Fibroblast of lung (primary cell): ENCODE measurements at regions not wholly inside any gene's neighbourhood (a gene's known extent, or its start where the extent isn't known, plus 50 kb on each side); places are given as distances from the start of the nearest gene placed in this dataset.

Experiments
- DNase-seq, 2 donors: peaks; one replicate each; pipeline versions ENCODE4 v3.0.0 to v3.0.0-alpha.2; 2010; ENCODE audit warnings: low read depth in 2 of 2
- H2AFZ ChIP-seq: 2 replicates; pipeline ENCODE4 v1.5.1; 2012; ENCODE audit warnings: low read length, control low read depth, inconsistent platforms
- H3K27ac ChIP-seq: 2 replicates; pipeline ENCODE4 v1.5.1; 2011; ENCODE audit warnings: low read length, control low read depth; ENCODE audit not compliant: insufficient read depth
- H3K27me3 ChIP-seq: 2 replicates; pipeline ENCODE4 v1.5.1; 2011; ENCODE audit warnings: mild to moderate bottlenecking, low read length; ENCODE audit not compliant: control insufficient read depth, insufficient read depth
- H3K36me3 ChIP-seq: 2 replicates; pipeline ENCODE4 v1.5.1; 2011; ENCODE audit warnings: low read length; ENCODE audit not compliant: control insufficient read depth, insufficient read depth
- H3K4me1 ChIP-seq: 2 replicates; pipeline ENCODE4 v1.5.1; 2011; ENCODE audit warnings: low read length; ENCODE audit not compliant: control insufficient read depth, insufficient read depth; ENCODE audit errors: extremely low read depth
- H3K4me2 ChIP-seq: 2 replicates; pipeline ENCODE4 v1.5.1; 2011; ENCODE audit warnings: low read length, control low read depth; ENCODE audit not compliant: insufficient read depth; ENCODE audit errors: extremely low read depth
- H3K4me3 ChIP-seq, 4 experiments: fragments of 200-600 bp in 1 of 4; sonication (generic) in 1 of 4; replicated peaks in 1 of 4; 2 replicates each; pipeline ENCODE4 v1.5.1; 2011 to 2016; ENCODE audit warnings: low read length in 4 of 4, low read depth in 3 of 4, mild to moderate bottlenecking in 3 of 4, control low read depth in 2 of 4, inconsistent platforms in 1 of 4, mixed read lengths in 1 of 4; ENCODE audit not compliant: insufficient read depth in 1 of 4; ENCODE audit errors: control extremely low read depth in 1 of 4
- H3K79me2 ChIP-seq: 2 replicates; pipeline ENCODE4 v1.5.1; 2012; ENCODE audit warnings: mild to moderate bottlenecking, low read length, inconsistent platforms; ENCODE audit not compliant: control insufficient read depth, insufficient read depth
- H3K9ac ChIP-seq: 2 replicates; pipeline ENCODE4 v1.5.1; 2011; ENCODE audit warnings: mild to moderate bottlenecking, low read length, control low read depth; ENCODE audit not compliant: insufficient read depth
- H3K9me3 ChIP-seq: 2 replicates; pipeline ENCODE4 v1.5.1; 2012; ENCODE audit warnings: low read depth, low read length; ENCODE audit not compliant: control insufficient read depth, insufficient read depth
- H4K20me1 ChIP-seq: 2 replicates; pipeline ENCODE4 v1.5.1; 2011; ENCODE audit warnings: low read length; ENCODE audit not compliant: control insufficient read depth, insufficient read depth; ENCODE audit errors: extremely low read depth
- EZH2 ChIP-seq: IDR thresholded peaks from 2 replicates; pipeline ENCODE4 v1.5.1; 2012; ENCODE audit warnings: low read length, control low read depth, mild to moderate bottlenecking; ENCODE audit errors: missing control alignments
- TF ChIP-seq, protein P1 (sequence below), 2 donors: IDR thresholded peaks in 1 of 2; conservative IDR thresholded peaks in 1 of 2; 1 replicate in 1 of 2; 2 replicates in 1 of 2; pipeline ENCODE4 v1.5.1; 2011 to 2012; ENCODE audit warnings: low read length in 2 of 2, control low read depth in 1 of 2, inconsistent platforms in 1 of 2, low read depth in 1 of 2, mild to moderate bottlenecking in 1 of 2

- DNase-seq = no peak
- Histone ChIP-seq H3K4me2 (no peak overlapping the region), H3K9ac (no peak overlapping the region), H2AFZ (no peak overlapping the region), H3K36me3 (no peaks in the 10 kb centered on the region), H3K27me3 (no peaks in the 10 kb centered on the region), H3K4me1 (no peaks in the 10 kb centered on the region), H3K27ac (no peak overlapping the region), H3K9me3 (no peaks in the 10 kb centered on the region), H3K4me3 (no peak overlapping the region), H3K79me2 (no peaks in the 10 kb centered on the region), H4K20me1 (no peaks in the 10 kb centered on the region)
- no peak for TF ChIP-seq EZH2
- TF ChIP-seq, protein P1, sequence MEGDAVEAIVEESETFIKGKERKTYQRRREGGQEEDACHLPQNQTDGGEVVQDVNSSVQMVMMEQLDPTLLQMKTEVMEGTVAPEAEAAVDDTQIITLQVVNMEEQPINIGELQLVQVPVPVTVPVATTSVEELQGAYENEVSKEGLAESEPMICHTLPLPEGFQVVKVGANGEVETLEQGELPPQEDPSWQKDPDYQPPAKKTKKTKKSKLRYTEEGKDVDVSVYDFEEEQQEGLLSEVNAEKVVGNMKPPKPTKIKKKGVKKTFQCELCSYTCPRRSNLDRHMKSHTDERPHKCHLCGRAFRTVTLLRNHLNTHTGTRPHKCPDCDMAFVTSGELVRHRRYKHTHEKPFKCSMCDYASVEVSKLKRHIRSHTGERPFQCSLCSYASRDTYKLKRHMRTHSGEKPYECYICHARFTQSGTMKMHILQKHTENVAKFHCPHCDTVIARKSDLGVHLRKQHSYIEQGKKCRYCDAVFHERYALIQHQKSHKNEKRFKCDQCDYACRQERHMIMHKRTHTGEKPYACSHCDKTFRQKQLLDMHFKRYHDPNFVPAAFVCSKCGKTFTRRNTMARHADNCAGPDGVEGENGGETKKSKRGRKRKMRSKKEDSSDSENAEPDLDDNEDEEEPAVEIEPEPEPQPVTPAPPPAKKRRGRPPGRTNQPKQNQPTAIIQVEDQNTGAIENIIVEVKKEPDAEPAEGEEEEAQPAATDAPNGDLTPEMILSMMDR (conservative IDR thresholded peaks at IDR 0.05 in 1 of 2, IDR thresholded peaks at IDR 0.05 in 1 of 2; ENCODE audit: low read depth in 1 of 2, low read length in 2 of 2) = no peak
Observed at GRCh38 chr3:104606812-104607211, 759.9 kb upstream of the ALCAM start.

DNA sequence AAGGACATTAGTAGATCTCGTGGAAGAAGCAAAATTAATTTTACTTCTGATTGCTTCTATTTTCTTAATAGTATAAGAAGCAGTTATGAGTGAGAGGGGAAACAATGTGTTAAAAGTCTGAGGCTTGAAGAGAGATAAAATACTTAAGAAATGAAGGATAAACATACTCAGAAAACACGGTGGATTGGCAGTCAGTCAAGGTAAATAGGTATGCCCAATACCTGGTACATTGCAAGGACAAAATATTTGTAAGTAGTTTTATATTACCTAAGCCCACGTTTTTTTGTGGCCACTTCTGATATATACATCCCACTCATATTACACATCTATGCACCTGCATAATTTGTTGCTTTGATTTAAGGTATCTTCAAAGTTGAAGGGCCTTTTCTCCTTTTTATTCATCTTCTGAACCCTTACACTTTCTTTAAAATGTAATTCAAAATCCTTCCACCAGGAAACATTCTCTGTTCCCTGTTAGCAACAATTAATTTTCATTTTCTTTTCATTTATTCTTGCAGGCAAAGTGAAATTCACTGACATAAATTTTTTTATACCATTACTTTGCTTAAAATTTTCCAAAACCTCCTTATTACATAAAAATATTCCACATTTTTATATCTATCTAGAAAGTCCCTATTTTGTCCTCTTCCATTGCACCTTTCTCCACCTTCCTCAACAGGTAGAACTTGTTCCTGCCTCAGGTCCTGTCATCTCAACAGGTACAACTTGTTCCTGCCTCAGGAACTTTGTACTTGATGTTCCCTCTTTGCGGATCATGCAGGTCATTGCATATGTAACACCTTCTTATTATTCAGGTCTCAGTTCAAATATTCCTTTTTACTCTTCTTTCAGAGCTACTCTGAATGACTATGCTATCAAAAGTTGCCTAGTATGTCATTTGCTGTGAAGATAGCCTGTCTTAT, 755.7 kb upstream of the ALCAM start:
- no peaks in the 10 kb centered on the region for H3K9me3 ChIP-seq
- H3K27me3 ChIP-seq = no peaks in the 10 kb centered on the region
- H2AFZ ChIP-seq = no peak overlapping the region
- TF ChIP-seq EZH2 = no peak
- TF ChIP-seq, protein P1 (conservative IDR thresholded peaks at IDR 0.05 in 1 of 2, IDR thresholded peaks at IDR 0.05 in 1 of 2; ENCODE audit: low read depth in 1 of 2, low read length in 2 of 2) = no peak
- no peak overlapping the region for H3K27ac ChIP-seq
- no peaks in the 10 kb centered on the region for H3K4me1 ChIP-seq
- no peak overlapping the region for H3K9ac ChIP-seq
- H3K4me3 ChIP-seq = no peak overlapping the region
- no peaks in the 10 kb centered on the region for H3K36me3 ChIP-seq
- H4K20me1 ChIP-seq = no peaks in the 10 kb centered on the region
- no peak overlapping the region for H3K4me2 ChIP-seq
- H3K79me2 ChIP-seq = no peaks in the 10 kb centered on the region
- DNase-seq = no peak

GRCh38 chr3:104612218-104612617, 754.5 kb upstream of the ALCAM start:
- Histone ChIP-seq H3K27ac (no peak overlapping the region), H4K20me1 (no peaks in the 10 kb centered on the region), H2AFZ (no peak overlapping the region), H3K27me3 (no peaks in the 10 kb centered on the region), H3K36me3 (no peaks in the 10 kb centered on the region), H3K9ac (no peak overlapping the region), H3K4me3 (no peak overlapping the region), H3K79me2 (no peaks in the 10 kb centered on the region), H3K4me2 (no peak overlapping the region), H3K4me1 (no peaks in the 10 kb centered on the region), H3K9me3 (no peaks in the 10 kb centered on the region)
- DNase-seq = no peak
- TF ChIP-seq EZH2 = no peak
- TF ChIP-seq, protein P1 (conservative IDR thresholded peaks at IDR 0.05 in 1 of 2, IDR thresholded peaks at IDR 0.05 in 1 of 2; ENCODE audit: low read depth in 1 of 2, low read length in 2 of 2) = no peak
